ENCODE measurements at regions not wholly inside any gene's neighbourhood (a gene's known extent, or its start where the extent isn't known, plus 50 kb on each side); places are given as distances from the start of the nearest gene placed in this dataset.

DNA sequence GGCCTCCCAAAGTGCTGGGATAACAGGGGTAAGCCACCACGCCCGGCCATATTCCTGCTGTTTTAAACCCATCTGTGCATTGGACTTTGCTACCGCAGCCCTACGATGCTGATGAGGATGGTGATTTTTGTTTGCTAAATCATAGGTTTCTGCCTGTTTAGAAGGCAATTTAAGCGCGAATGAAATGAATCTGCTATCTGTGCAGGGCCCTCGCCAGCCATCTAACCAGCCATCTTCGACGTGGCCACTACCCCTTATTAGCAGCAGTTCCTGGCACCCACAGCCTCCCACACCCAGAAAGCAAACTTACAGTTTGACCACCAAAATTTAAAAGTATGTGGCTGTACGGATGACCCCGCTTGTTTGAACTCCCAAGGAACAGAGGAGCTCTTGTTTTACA lies 178.5 kb downstream of the SHOX start:
- Histone ChIP-seq H3K36me3 (ENCODE audit: control insufficient read depth, insufficient read depth, low read length) (no peaks in the 10 kb centered on the region), H3K27me3 (ENCODE audit: control insufficient read depth, insufficient read depth, low read length) (no peaks in the 10 kb centered on the region), H3K4me3 (ENCODE audit: low read depth, low read length) (no peak overlapping the region)
- TF ChIP-seq, protein P1, sequence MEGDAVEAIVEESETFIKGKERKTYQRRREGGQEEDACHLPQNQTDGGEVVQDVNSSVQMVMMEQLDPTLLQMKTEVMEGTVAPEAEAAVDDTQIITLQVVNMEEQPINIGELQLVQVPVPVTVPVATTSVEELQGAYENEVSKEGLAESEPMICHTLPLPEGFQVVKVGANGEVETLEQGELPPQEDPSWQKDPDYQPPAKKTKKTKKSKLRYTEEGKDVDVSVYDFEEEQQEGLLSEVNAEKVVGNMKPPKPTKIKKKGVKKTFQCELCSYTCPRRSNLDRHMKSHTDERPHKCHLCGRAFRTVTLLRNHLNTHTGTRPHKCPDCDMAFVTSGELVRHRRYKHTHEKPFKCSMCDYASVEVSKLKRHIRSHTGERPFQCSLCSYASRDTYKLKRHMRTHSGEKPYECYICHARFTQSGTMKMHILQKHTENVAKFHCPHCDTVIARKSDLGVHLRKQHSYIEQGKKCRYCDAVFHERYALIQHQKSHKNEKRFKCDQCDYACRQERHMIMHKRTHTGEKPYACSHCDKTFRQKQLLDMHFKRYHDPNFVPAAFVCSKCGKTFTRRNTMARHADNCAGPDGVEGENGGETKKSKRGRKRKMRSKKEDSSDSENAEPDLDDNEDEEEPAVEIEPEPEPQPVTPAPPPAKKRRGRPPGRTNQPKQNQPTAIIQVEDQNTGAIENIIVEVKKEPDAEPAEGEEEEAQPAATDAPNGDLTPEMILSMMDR (IDR thresholded peaks at IDR 0.05; ENCODE audit: insufficient read depth, low read length, poor library complexity, severe bottlenecking) = no peak
- no peak for DNase-seq (ENCODE audit: low read depth)

DNA sequence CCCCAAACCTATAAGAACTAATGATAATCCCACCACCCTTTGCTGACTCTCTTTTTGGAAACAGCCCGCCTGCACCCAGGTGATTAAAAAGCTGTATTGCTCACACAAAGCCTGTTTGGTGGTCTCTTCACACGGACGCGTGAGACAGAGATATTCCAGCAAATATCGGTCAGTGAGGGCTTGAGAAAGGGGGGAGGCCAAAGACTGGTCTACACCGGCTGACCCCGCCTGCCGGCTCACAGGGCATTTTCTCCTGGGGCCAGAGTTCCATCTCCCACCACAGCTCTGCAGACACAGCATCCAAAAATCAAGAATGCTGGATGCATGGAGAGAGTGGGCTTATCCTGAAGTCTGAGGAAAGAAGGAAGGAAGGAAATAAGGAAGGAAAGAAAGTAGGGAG lies 176.0 kb downstream of the SHOX start:
- DNase-seq (ENCODE audit: low read depth) = no peak
- Histone ChIP-seq H3K4me3 (ENCODE audit: low read depth, low read length) (no peak overlapping the region), H3K27me3 (ENCODE audit: control insufficient read depth, insufficient read depth, low read length) (no peaks in the 10 kb centered on the region), H3K36me3 (ENCODE audit: control insufficient read depth, insufficient read depth, low read length) (no peaks in the 10 kb centered on the region)
- TF ChIP-seq, protein P1 (IDR thresholded peaks at IDR 0.05; ENCODE audit: insufficient read depth, low read length, poor library complexity, severe bottlenecking) = no peak

GRCh38 chrX:805988-806387 lies 175.4 kb downstream of the SHOX start:
- H3K27me3 ChIP-seq (ENCODE audit: control insufficient read depth, insufficient read depth, low read length) = no peaks in the 10 kb centered on the region
- TF ChIP-seq, protein P1 (IDR thresholded peaks at IDR 0.05; ENCODE audit: insufficient read depth, low read length, poor library complexity, severe bottlenecking) = no peak
- no peak for DNase-seq (ENCODE audit: low read depth)
- H3K4me3 ChIP-seq (ENCODE audit: low read depth, low read length) = no peak overlapping the region
- no peaks in the 10 kb centered on the region for H3K36me3 ChIP-seq (ENCODE audit: control insufficient read depth, insufficient read depth, low read length)

GRCh38 chrX:805103-805670 lies 174.6 kb downstream of the SHOX start:
- no peak overlapping the region for H3K4me3 ChIP-seq (ENCODE audit: low read depth, low read length)
- H3K27me3 ChIP-seq (ENCODE audit: control insufficient read depth, insufficient read depth, low read length) = no peaks in the 10 kb centered on the region
- DNase-seq (ENCODE audit: low read depth) = no peak
- TF ChIP-seq, protein P1 (IDR thresholded peaks at IDR 0.05; ENCODE audit: insufficient read depth, low read length, poor library complexity, severe bottlenecking) = no peak
- no peaks in the 10 kb centered on the region for H3K36me3 ChIP-seq (ENCODE audit: control insufficient read depth, insufficient read depth, low read length)

DNA sequence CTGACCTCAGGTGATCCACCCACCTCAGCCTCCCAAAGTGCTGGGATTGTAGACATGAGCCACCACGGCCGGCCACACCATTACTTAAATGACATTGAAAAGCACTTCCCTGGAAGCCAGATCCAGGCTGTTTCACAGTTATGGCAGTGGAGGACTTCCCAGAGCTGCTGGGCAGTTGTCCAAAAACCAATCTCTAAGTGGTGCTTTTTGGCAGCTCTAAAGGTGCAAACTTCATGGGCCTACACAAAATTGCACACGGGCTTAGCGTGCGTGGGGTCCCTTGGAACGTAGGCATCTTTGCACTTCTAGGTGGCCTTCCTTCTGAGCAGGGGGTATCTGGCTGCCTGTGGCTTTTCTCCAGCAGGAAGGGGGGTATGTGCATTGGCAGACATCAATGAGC lies 172.3 kb downstream of the SHOX start:
- no peaks in the 10 kb centered on the region for H3K36me3 ChIP-seq (ENCODE audit: control insufficient read depth, insufficient read depth, low read length)
- TF ChIP-seq, protein P1 (IDR thresholded peaks at IDR 0.05; ENCODE audit: insufficient read depth, low read length, poor library complexity, severe bottlenecking) = no peak
- H3K27me3 ChIP-seq (ENCODE audit: control insufficient read depth, insufficient read depth, low read length) = no peaks in the 10 kb centered on the region
- DNase-seq (ENCODE audit: low read depth) = no peak
- H3K4me3 ChIP-seq (ENCODE audit: low read depth, low read length) = no peak overlapping the region

DNA sequence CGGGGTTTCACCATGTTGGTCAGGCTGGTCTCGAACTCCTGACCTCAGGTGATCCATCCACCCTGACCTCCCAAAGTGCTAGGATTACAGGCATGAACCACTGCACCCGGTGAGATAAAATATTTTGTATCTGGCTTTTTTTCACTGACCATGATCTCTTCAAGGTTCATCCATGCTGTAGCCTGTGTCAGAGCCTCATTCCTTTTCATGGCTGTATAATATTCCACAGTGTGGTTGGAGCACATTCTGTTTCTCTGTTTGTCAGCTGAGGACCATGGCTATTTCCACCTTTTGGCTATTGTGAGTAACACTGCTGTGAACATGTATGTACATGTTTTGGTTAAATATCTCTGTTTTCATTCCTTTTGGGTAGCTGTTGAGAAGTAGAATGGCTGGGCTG lies 169.2 kb downstream of the SHOX start:
- Histone ChIP-seq H3K27me3 (ENCODE audit: control insufficient read depth, insufficient read depth, low read length) (no peaks in the 10 kb centered on the region), H3K4me3 (ENCODE audit: low read depth, low read length) (no peak overlapping the region)
- DNase-seq (ENCODE audit: low read depth) = no peak

More for the DNA sequence above, 169.2 kb downstream of the SHOX start:
- TF ChIP-seq, protein P1 (IDR thresholded peaks at IDR 0.05; ENCODE audit: insufficient read depth, low read length, poor library complexity, severe bottlenecking) = no peak
- no peaks in the 10 kb centered on the region for H3K36me3 ChIP-seq (ENCODE audit: control insufficient read depth, insufficient read depth, low read length)
